ENCODE measurements at regions not wholly inside any gene's neighbourhood (a gene's known extent, or its start where the extent isn't known, plus 50 kb on each side); places are given as distances from the start of the nearest gene placed in this dataset.

GRCh38 chr20:21839982-21840381 is 134.5 kb downstream of the PAX1 start:
- no peak for DNase-seq (ENCODE audit: low spot score)

GRCh38 chr20:21836346-21836745 is 130.9 kb downstream of the PAX1 start:
- no peak for DNase-seq (ENCODE audit: low spot score)

- no peak for DNase-seq (ENCODE audit: low spot score)
These were observed 129.6 kb downstream of the PAX1 start for GRCh38 chr20:21835042-21835441.

- DNase-seq (ENCODE audit: low spot score) = no peak
These were observed 127.2 kb downstream of the PAX1 start for GRCh38 chr20:21832442-21833385.

- no peak for DNase-seq (ENCODE audit: low spot score)
These were observed 121.5 kb downstream of the PAX1 start for GRCh38 chr20:21826976-21827375.

- no peak for DNase-seq (ENCODE audit: low spot score)
These were observed 115.9 kb downstream of the PAX1 start for GRCh38 chr20:21821358-21821757.

- no peak for DNase-seq (ENCODE audit: low spot score)
These were observed 115.2 kb downstream of the PAX1 start for GRCh38 chr20:21820688-21821087.

GRCh38 chr20:21820045-21820444 is 114.6 kb downstream of the PAX1 start:
- no peak for DNase-seq (ENCODE audit: low spot score)

GRCh38 chr20:21812379-21812778 is 106.9 kb downstream of the PAX1 start:
- DNase-seq (ENCODE audit: low spot score) = no peak

- DNase-seq (ENCODE audit: low spot score) = no peak
These were observed 104.6 kb downstream of the PAX1 start for GRCh38 chr20:21809961-21810523.

GRCh38 chr20:21808863-21809664 is 103.6 kb downstream of the PAX1 start:
- peak; percentile 49 for DNase-seq (ENCODE audit: low spot score)

- no peak for DNase-seq (ENCODE audit: low spot score)
These were observed 102.7 kb downstream of the PAX1 start for GRCh38 chr20:21808139-21808538.

GRCh38 chr20:21804802-21805201 is 99.3 kb downstream of the PAX1 start:
- no peak for DNase-seq (ENCODE audit: low spot score)

GRCh38 chr20:21801193-21801592 is 95.7 kb downstream of the PAX1 start:
- no peak for DNase-seq (ENCODE audit: low spot score)

- no peak for DNase-seq (ENCODE audit: low spot score)
These were observed 92.9 kb downstream of the PAX1 start for GRCh38 chr20:21798384-21798783.

GRCh38 chr20:21796059-21796458 is 90.6 kb downstream of the PAX1 start:
- peak; percentile 31 for DNase-seq (ENCODE audit: low spot score)

- DNase-seq (ENCODE audit: low spot score) = no peak
These were observed 82.6 kb downstream of the PAX1 start for GRCh38 chr20:21788082-21788481.

GRCh38 chr20:21781446-21782075 is 76.1 kb downstream of the PAX1 start:
- DNase-seq (ENCODE audit: low spot score) = no peak

- no peak for DNase-seq (ENCODE audit: low spot score)
These were observed 75.1 kb downstream of the PAX1 start for GRCh38 chr20:21780528-21780927.

Data from NAMALWA (cell line).